Kidney (tissue), 13 donors: ENCODE measurements at regions not wholly inside any gene's neighbourhood (a gene's known extent, or its start where the extent isn't known, plus 50 kb on each side); places are given as distances from the start of the nearest gene placed in this dataset.
A peak's percentile ranks its signal among the peaks of the same experiment; 100 is the strongest.

Experiments
- DNase-seq, 5 donors: peaks; one replicate each; pipeline ENCODE4 v3.0.0-alpha.2; 2013 to 2020
- FAIRE-seq: peaks from 2 replicates; lab custom pipeline; 2012; peaks lifted over from hg19 to GRCh38; lab: Jason Lieb, UNC
- H3K27ac ChIP-seq, 2 donors: one replicate each; pipeline ENCODE4 v1.7.0; 2013; ENCODE audit warnings: low read depth in 2 of 2, low read length in 2 of 2, inconsistent platforms in 1 of 2
- H3K27me3 ChIP-seq: one replicate; pipeline ENCODE4 v1.7.1; 2013; ENCODE audit warnings: low read length, inconsistent platforms; ENCODE audit not compliant: control insufficient read depth, insufficient read depth
- H3K36me3 ChIP-seq, 3 donors: one replicate each; pipeline versions ENCODE4 v1.7.0 to v1.7.1; 2013; ENCODE audit warnings: low read length in 3 of 3, control low read depth in 1 of 3, inconsistent platforms in 1 of 3; ENCODE audit not compliant: insufficient read depth in 3 of 3, control insufficient read depth in 2 of 3
- H3K4me1 ChIP-seq, 3 donors: one replicate each; pipeline versions ENCODE4 v1.7.0 to v1.7.1; 2013; ENCODE audit warnings: low read length in 3 of 3, inconsistent platforms in 1 of 3, low read depth in 1 of 3; ENCODE audit not compliant: control insufficient read depth in 2 of 3, insufficient read depth in 2 of 3
- H3K4me3 ChIP-seq, 3 donors: one replicate each; pipeline versions ENCODE4 v1.7.0 to v1.8.1; 2013; ENCODE audit warnings: low read length in 3 of 3, control low read depth in 1 of 3, inconsistent platforms in 1 of 3
- H3K9ac ChIP-seq, 3 donors: one replicate each; pipeline versions ENCODE4 v1.7.0 to v1.7.1; 2013; ENCODE audit warnings: low read length in 3 of 3, control low read depth in 1 of 3, inconsistent platforms in 1 of 3
- H3K9me3 ChIP-seq, 3 donors: one replicate each; pipeline versions ENCODE4 v1.7.0 to v1.7.1; 2013; ENCODE audit warnings: low read length in 3 of 3, control low read depth in 1 of 3, inconsistent platforms in 1 of 3; ENCODE audit not compliant: control insufficient read depth in 2 of 3, insufficient read depth in 1 of 3
- intact Hi-C: fragments of 100-400 bp; cut with DNase I; formaldehyde crosslinking; loops from one replicate; pipeline ENCODE4 v1.11.1; 2022
- TF ChIP-seq, protein P1 (sequence below): IDR thresholded peaks from 3 replicates; pipeline ENCODE4 v1.5.1; 2012; ENCODE audit warnings: mild to moderate bottlenecking, moderate library complexity, borderline replicate concordance; ENCODE audit not compliant: insufficient read depth; ENCODE audit errors: extremely low read depth
- donor health status: control.
- donor health status: control.
- donor health status: control.
- donor health status: control.
- donor health status: control.
- donor health status: DM: yes; HTN: yes; CAD: no.
- donor health status: Normal renal cell carcinoma (clear cell type).

DNA sequence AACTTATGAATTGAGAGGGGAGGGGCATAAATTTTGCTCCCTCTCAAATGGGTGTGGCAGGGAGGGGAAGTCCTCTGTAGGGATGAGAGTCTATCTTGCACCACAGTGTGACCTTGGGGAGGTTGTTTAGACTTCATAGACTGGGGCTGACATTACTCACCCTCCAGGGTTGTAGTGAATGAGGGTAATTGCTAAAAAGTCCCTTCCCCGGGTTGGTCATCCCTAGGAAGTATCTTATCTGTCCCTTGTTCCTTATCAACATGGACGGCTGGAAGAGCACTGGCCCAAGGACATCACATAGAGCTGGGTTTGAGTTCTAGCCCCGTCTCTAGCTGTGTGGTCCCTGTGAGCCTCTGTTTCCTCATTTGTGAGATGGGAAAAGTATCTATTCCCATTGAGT is 52.4 kb upstream of the SLC2A1 start:
- intact Hi-C loops, result no loop called here
- H3K36me3 ChIP-seq, result no peaks in the 10 kb centered on the region
- H3K27me3 ChIP-seq, result no peaks in the 10 kb centered on the region
- TF ChIP-seq, protein P1, sequence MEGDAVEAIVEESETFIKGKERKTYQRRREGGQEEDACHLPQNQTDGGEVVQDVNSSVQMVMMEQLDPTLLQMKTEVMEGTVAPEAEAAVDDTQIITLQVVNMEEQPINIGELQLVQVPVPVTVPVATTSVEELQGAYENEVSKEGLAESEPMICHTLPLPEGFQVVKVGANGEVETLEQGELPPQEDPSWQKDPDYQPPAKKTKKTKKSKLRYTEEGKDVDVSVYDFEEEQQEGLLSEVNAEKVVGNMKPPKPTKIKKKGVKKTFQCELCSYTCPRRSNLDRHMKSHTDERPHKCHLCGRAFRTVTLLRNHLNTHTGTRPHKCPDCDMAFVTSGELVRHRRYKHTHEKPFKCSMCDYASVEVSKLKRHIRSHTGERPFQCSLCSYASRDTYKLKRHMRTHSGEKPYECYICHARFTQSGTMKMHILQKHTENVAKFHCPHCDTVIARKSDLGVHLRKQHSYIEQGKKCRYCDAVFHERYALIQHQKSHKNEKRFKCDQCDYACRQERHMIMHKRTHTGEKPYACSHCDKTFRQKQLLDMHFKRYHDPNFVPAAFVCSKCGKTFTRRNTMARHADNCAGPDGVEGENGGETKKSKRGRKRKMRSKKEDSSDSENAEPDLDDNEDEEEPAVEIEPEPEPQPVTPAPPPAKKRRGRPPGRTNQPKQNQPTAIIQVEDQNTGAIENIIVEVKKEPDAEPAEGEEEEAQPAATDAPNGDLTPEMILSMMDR, result no peak
- no peaks in the 10 kb centered on the region for H3K4me1 ChIP-seq
- no peaks in the 10 kb centered on the region for H3K9me3 ChIP-seq
- no peak overlapping the region for H3K27ac ChIP-seq
- no peak for FAIRE-seq
- no peak overlapping the region for H3K9ac ChIP-seq
- no peak for DNase-seq
- H3K4me3 ChIP-seq, result no peak overlapping the region

DNA sequence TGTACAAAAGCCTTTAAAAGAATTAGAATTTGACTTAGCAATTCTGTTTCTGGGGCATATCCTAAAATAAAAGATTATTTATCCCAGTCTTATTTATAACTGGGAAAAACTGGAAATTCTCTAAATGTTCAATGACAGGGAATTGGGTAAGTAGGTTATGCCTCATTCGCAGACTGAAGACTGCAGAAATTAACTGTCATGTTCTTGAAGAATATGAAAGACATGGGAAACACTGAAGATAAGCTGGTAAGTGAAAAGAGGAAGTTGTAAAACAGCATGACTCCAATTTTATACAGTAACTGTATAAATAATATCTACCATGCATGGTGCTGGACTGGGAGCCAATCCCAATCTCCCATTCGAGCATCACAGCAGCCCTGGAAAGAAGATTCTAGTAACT is 50.6 kb upstream of the SLC2A1 start:
- intact Hi-C loops, result no loop called here

DNA sequence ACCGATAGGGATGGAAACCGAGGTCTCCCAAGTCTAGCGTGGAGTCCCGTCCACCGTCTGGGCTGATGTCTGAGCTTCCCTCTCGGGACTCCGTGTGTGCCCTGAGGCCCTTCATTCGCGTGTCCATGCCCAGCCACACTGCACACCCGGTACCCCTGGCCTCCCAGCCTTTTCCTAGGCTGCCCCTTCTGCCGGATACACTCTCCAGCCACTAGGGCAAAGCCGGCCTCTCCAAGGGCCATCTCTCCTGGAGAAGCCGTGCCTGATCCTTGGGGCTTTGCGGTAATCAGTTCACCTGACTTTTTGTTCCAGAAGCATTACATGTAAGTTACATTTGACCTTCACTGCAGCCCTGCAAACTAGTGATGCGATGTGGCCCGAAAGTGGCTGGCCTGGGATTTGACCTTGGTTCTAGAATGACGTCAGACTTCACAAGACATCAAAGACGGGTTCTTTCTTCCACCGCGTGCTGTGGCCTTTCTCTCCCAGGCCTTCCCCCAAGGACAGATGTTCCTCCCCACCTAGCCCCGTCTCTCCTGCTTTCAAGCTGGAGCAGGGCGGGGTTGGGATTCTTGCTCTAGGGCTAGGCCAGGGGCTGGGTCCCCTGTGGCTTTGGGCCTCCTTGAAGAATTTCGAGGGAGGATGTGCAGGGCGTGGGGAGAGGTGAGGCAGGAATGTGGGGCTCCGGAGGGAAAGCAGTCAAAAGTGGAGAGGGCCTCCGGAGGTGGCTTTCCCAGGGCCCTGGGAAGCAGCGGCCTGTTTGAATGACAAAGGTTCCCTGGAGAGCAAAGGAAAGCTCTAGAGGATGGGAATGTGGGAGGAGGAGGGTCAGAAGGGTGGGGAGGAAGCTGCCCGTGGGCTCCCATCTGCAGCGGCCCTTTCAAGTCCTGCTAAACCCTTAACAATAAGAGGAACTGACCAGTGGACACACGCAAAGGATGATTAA is 49.7 kb upstream of the SLC2A1 start:
- H3K27ac ChIP-seq, result no peak overlapping the region
- no peak overlapping the region for H3K4me3 ChIP-seq
- intact Hi-C loops, result no loop called here
- FAIRE-seq (no peak), DNase-seq (peak; percentile 44 to 74 (median 58))
- H3K36me3 ChIP-seq, result no peaks in the 10 kb centered on the region
- no peaks in the 10 kb centered on the region for H3K9me3 ChIP-seq
- TF ChIP-seq, protein P1, result no peak
- H3K4me1 ChIP-seq, result no peaks in the 10 kb centered on the region
- H3K27me3 ChIP-seq, result no peaks in the 10 kb centered on the region
- H3K9ac ChIP-seq, result no peak overlapping the region

More for the DNA sequence above, 50.6 kb upstream of the SLC2A1 start:
- TF ChIP-seq, protein P1, result no peak
- Histone ChIP-seq H3K9ac (no peak overlapping the region), H3K4me3 (no peak overlapping the region), H3K36me3 (no peaks in the 10 kb centered on the region), H3K4me1 (no peaks in the 10 kb centered on the region), H3K27ac (no peak overlapping the region), H3K9me3 (no peaks in the 10 kb centered on the region), H3K27me3 (no peaks in the 10 kb centered on the region)
- DNase-seq (no peak), FAIRE-seq (no peak)
